HuH-7 (cell line): ENCODE measurements at regions not wholly inside any gene's neighbourhood (a gene's known extent, or its start where the extent isn't known, plus 50 kb on each side); places are given as distances from the start of the nearest gene placed in this dataset.

Experiments
- DNase-seq: peaks from one replicate; pipeline ENCODE4 v3.0.0; 2011; ENCODE audit warnings: low spot score

DNA sequence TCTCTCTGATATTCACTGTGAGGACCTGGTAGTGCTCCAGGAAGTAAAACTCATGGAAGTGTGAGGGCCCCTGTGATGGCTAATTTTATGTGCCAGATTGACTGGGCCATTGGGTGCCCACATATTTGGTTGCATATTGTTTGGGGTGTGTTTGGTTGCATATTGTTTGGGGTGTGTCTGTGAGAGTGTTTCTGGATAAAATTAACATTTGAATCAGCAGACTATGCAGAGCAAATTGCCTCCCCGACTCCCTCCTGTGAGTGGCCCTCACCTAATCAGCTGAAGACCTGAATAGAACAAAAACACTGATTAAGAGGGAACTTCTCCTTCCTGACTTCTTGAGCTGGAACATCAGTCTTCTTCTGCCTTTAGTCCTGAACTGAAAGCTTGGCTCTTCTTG is 173.3 kb upstream of the LINC00305 start:
- no peak for DNase-seq

DNA sequence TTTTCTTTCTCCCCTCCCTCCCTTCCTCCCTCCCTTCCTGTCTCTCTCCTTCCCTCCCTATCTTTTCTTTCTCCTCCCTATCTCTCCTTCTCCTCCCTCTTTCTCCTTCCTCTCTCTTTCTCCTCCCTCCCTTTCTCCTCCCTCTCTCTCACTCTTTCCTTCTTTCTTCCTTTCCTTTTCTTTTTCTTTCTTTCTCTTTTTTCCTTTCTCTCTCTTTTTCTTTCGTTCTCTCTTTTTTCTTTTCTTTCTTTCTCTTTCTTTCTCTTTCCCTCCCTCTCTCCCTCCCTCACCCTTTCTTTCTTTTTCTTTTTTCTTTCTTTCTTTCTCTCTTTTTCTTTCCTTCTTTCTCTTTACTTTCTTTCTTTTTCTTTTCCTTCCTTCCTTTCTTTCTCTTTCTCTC is 169.7 kb upstream of the LINC00305 start:
- no peak for DNase-seq

DNA sequence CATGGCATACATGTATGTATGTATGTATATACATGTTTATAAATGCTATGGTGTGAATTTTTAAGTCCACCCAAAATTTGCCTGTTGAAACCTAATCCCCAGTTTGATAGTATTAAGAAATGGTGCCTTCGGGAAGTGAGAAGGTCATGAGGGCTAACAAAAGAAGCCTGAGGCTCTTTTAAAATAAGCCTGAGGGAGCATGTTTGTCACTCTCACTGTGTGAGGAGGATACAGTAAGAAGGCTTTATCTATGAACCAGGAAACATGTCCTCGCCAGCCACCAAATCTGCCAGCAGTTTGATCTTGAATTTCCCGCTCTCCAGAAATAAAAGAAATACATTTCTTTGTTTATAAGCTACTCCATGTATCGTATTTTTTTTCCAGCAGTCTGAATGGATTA is 163.0 kb upstream of the LINC00305 start:
- DNase-seq, result no peak

DNA sequence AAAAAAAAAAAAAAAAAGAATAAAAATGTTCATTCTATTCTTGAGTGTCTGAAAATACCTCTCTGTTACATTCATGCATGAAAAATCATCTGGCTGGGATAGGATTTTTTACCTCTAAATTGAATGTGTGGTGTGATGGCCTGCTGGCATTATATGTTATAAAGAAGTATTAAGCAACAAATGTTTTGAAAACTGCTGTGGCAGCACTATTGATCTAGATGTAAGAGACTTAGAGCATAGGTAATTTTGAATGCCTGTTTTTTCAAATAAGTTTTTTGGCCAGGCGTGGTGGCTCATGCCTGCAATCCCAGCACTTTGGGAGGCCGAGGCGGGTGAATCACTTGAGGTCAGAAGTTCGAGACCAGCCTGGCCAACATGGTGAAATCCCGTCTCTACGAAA is 147.0 kb upstream of the LINC00305 start:
- no peak for DNase-seq

DNA sequence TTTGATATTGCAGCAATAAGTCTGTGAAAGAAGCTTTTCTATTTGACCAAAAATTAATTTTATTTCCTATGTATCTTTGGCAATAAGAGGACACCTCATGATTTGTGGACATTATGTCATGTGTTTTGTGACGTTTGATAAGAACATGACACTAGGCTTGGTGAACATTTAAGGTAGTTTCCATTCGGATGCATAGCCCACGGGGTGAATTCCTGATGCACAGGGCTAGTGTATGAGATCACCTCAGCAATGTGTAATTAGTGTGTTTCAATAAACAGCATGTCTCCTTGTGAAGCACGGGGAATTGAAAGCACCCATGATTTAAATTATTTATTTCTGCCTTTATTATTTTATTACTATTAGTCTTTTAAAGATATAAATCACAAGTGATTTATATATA is 146.1 kb upstream of the LINC00305 start:
- DNase-seq, result no peak

DNA sequence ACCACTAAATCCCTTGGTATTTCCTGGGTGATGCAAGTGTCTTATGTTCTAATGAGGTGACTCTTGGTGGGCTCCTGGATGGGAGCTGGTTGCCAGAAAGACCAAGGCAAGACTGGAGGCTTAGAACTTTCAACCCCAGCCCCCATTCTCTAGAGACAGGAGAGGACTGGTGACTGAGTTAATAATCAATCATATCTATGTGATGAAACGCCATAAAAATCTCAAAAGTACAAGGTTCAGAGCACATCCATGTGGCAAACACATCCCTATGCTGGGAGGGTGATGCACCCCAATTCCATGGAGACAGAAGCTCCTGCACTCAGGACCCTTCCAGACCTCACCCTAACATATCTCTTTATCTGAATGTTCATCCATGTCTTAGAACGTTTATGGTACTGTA is 139.5 kb upstream of the LINC00305 start:
- DNase-seq, result no peak

DNA sequence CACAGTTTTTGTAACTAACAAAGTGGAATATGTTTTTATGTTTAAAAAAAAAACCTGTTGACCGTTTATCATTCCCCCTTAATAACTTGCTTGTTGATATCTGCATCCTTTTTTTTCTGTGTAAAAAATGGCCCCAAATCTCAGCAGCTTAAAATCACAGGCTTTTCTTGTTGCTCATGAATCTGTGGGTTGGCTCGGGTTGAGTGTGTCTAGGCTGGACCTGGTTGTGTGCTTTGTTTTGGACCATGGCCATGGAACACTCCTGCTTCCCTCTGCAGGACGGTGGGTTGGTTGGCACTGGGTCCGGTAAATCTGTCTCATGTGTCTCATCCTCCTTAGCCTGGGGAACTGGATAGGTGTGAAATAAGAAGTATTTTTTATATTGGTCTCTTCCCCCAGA is 139.0 kb upstream of the LINC00305 start:
- DNase-seq, result no peak

DNA sequence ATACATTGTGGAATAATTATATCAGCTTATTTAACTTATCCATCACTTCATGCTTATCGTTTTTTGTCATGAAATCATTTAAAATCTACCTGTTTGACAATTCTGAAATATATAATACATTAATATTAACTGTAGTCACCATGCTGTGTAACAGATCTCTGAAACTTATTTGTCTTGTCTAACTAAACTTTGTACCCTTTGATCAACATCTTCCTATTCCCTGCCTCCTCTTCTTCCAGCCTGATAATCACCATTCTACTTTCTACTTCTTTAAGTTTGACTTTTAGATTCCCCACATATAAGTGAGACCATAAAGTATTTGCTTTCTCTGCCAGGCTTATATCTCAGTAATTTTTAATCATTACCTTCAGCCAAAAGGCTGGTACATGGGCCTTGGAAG is 134.2 kb upstream of the LINC00305 start:
- DNase-seq, result no peak

DNA sequence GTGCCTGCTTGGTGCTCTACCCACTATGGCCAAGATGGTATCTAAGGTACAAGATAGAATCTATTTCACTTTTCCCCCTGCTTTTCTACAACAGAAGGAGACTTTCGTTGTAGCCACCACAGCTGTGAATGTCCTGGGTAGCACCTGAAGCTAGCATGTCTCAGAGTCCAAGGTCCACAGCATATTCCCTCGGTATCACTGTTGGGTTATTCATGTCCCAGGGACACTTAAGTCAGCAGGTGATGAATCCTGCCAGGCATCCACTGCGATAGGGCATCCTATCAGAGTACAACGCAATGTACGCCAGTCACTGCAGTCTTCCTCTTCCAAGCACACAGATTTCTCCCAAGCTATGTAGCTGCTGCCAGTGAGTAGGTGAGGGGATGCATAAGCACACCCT is 129.1 kb upstream of the LINC00305 start:
- no peak for DNase-seq

DNA sequence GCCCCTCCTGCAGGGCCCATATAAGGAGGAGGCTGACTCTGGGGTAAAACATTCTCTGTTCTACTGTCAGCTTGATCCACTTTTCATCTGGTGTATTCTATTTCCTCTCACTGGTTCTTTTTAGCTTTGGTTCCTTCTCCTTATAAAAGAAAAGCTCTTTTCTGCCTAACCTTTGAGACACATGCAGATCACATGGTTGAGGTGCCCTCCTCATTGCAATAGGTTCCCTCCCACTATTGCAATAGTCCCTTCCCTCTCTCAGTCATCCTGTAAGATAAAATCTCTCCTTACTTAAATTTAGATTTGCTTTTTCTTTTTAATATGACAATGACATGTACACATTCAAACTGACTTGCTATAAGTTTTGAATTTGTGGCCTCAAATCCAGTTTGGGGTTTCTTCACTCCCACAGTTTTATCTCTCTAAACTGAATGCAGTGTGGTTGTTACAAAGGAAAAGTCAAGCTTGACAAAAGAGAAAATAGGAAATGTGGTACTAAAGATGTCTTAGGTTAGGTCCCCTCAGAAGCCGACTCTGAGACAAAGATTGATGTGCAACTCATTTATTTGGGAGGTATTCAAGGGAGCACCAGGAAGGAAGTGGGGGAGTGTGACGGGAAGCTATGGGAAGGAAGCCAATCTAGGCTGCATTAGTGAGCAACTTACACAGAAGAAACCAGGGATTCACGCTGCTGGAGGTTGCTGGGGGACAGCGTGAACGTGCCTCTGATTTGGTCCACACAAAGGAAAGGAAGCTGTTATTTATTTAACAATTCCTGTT is 127.6 kb upstream of the LINC00305 start:
- DNase-seq, result no peak

DNA sequence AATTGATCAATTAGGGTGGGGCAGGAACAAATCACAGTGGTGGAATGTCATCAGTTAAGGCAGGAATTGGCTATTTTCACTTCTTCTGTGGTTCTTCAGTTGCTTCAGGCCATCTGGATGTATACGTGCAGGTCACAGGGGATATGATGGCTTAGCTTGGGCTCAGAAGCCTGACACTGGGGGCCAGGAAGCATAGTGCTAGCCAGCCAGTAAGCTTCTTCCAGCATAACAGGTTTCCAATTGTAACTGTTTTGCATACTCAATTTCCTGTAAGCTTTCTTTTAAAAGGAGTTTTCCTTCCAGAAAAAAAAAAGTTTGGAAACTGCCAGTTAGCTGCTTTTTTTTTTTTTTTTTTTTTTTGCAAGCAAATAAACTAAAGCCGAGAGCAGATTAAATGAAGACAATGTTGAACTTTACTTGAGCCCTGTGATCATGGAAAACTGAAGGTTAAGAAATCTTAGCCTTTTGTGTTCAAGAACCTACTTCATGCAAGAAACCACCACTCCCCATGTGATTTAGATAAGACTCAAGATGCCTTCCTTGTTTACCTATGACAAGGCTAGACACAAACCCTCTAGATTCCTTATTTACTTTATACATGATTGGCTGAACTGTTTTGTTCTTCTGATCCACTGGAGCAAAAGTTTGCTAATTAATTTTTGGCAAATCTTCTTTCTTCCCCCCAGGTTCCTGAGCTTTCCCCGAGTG is 126.9 kb upstream of the LINC00305 start:
- no peak for DNase-seq

DNA sequence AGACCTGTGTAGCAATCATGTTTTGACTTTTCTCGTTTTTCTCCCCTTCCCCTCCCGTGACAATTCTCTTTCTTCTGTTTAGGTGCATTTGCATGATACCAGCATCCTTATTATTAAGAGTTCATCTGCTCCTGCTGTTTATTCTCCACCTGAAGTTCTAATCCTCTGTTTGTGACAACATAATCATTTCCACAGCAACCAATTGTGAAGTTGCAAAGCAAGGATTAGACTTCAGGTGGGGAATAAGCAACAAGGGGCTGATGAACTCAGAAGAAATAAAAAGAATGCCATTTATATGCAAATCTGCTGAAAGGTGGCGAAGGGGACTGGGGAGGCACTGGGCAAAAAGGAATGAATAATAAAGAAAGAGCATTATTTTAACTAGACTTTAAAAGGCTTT is 124.8 kb upstream of the LINC00305 start:
- DNase-seq, result no peak

DNA sequence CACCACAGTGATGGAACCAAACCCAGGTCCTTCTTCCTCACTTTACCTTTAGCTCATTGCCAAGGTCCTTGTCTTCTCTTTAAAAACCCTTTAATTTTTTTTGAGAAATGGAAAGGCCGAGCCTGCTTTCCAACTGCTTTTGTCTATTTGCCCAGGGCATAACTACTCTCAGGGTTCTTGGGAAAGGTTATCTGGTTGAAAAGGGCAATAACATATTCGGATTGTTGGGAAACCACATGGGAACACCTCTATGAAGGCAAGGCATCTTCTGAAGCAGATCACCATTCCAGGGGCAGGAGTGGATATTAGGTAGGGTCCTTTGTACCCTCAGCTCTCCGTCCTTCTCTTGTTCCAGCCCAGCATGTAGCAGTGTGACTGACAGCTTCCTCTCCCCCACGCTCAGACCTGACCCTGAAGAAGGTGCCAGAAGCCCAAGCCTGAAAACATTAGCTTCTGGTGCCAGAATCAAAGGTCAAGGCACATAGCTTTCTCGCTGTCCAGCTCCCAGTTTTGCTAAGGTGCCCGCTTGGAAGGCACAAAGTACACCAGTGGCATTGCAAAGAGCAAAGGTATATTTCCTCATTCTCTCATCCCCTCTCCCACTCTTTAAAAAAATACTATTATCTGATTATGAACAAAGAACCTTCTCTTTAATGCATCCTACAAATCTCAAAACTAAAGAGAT is 123.2 kb upstream of the LINC00305 start:
- no peak for DNase-seq

DNA sequence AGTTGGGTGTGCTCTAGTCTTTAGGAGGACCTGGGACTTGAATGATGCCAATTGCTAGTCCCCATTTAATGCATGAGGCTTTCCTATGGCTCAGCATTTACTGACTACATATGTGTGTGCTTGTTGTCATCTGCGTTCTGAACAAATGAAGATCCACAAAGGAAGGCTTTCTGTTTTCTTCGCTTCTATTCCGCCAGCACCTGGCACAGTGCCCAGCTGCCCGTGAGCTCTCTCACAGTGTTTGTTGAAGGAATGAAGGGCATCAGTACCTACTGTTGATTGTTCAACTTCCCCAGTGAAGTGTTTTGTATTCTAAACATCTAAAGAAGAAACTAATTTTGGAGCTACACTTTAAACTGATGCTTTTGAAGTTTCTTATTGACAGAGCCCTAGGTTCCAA is 122.4 kb upstream of the LINC00305 start:
- no peak for DNase-seq

DNA sequence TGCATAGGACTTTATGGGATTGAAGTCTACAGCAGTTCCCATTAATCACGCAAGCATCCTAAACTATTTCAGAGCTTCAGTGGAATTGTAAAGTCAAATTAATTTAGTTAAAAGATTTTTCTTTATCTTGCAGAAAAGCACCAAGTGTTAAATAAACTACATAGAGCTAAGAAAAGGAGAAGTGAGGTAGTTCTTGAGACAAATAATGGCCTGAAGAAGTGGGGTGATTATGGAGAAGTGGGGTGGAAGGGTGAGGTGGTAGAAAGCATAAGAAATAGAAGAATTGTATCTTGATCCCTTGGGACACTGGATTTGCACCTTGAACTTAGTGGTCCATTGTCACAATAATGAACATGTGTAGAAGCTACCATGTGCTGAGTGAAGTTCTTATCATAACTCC is 121.7 kb upstream of the LINC00305 start:
- no peak for DNase-seq

DNA sequence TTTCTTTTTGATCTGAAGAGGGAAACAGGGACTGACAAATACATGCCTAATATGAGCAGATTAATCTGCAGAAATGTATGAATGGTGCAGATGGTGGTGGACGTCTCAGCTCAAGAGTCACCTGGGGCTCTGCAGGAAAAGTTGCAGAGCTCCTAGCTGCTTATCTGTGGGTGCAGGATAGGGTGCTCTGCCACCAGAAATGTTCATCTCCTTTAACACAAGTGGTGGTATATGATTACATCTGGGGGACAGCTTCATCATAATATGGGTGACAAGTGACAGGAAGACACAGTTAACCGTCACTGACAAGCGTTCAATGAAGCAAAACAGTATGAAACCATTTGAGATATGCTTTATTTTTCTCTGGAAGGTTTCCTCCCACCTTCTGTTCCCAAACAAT is 121.2 kb upstream of the LINC00305 start:
- no peak for DNase-seq

DNA sequence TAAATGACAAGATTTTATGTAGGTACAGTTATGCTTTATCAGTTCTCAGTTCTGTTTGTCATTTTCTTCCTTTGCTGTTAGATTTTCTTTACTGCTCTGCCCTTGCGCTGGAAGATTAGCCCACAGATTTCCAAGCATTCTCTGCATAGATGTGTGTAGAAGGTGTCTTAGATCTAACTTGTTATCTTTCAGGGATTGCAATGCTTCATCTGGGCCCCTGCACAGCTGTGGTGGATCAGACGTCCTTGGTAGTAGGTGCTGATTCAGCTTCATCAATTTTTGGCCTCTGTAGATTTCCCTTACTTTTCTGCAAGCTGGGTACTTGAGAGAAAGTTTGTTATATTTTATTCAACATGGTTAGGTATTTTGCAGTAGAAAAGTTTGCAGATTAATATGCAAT is 115.3 kb upstream of the LINC00305 start:
- DNase-seq, result no peak

DNA sequence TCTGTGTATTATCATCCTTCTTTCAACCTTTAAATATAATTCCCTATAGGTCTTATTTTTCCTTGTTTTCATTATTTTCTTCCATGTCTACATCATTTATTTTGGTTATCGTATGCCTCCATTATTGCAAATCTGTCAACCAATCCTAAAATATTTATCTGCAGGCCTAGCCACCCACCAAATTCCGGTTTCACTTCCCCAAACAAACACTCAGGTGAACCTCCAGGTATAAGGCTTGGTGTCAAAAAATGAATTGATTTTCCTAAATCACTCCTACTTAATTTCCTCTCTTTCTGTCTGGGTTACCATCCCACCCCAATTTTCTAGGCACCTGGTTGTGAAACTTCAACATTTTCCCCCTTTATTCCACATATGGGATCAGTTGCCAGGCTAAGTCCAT is 111.9 kb upstream of the LINC00305 start:
- no peak for DNase-seq

DNA sequence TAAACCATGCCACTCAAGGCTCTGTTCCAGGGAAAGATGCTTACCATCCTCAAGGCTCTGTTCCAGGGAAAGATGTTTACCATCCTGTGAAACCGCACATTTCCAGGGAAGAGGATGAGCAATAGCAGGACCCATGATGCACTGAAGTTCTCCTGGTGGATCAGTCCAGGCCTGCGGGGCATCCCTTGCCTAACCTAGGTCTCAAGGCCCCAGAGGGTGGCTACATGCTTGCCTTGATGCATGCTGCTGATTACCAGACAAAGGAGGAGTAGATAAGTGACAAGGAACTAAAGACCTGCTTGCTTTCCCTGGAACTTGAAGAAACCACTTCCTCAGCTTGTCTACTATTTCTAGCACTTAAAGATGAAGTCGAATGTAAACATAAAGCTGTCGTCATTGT is 111.0 kb upstream of the LINC00305 start:
- DNase-seq, result no peak

DNA sequence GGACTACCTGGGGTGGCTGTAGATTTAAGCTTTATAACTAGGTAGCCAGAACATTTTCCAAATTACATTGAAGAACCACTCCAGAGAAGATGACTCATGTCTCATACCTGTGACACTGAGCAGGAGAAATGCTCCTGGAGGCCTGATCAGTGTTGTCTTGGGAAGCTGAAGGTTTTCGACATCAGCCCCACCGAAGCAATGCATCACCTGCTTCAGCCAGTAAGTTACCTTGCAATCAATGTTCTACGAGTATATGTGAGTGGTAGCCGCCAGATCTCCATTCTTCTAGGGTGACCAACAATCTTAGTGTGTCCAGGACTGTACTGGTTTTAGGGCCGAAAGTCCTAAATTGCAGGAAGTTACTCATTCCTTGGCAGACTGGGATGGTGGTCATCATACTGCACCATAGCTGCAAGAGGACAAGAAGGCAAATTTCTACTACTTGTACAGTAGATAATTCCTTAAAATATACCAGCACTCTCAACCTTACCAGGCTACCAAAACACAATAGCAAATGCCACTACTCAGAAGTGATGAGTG is 109.3 kb upstream of the LINC00305 start:
- no peak for DNase-seq

DNA sequence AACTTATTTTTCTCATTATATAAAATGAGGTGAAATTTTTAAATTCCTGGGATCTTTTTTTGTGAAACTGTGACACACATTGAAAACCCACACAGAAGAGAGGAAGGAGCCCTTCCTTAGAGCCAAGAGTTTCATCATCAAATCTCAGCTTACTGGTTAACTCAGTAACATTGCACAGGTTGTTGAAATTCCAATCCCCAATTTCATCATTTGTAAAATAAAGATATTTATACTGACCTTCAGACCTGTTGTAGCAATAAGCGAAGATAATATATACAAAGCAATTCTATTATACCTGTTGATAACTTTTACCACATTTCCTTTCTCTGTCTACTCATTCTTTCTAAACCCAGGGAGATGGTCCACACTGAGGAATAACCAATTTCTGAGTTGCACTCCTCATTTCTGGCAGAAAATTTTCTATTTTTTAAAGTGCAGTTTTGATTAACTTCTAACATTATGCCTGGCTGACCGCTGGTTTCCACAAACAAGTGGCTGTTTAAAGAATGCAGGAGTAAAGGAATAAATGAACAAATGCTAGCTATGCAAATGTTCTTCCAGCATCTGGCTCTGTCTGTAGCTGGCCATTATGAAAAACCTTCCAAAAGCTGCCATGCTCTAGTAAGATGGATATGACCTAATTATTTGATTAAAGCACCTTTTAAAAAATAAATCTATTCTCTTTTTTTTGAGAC is 105.7 kb upstream of the LINC00305 start:
- DNase-seq, result no peak

DNA sequence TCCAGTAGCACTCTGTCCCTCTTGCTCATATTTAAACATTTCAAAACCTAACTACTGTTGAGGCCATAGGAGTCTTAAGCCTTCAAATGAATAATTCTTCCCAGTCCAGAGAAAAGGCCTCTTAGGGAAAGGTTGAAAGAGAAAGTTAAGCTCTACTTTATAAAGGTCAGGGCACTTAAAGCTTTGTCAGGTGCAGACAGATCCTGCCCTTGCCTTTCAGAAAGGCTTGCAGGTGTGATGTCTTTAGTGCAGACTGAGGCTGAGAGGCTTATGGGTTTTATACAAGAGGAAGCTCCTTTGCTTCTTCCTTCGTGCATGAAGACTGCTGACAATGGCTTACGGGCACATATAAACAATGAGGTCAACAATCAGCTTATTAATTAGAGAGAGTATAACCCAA is 105.0 kb upstream of the LINC00305 start:
- DNase-seq, result no peak
